ENCODE measurements at regions not wholly inside any gene's neighbourhood (a gene's known extent, or its start where the extent isn't known, plus 50 kb on each side); places are given as distances from the start of the nearest gene placed in this dataset.

- 79 to 87% methylated on average over 3 of the region's 3 CpGs for WGBS, 2 donors
- H3K4me1 ChIP-seq, result no peaks in the 10 kb centered on the region
- intact Hi-C loops (cut with DNase I), result no loop called here
- H3K36me3 ChIP-seq, result no peaks in the 10 kb centered on the region
- no peak for FAIRE-seq
- no peak for ATAC-seq
- H3K4me3 ChIP-seq, result no peak overlapping the region
- TF ChIP-seq CTCF (IDR thresholded peaks at IDR 0.05), result no peak
- no peaks in the 10 kb centered on the region for H3K27me3 ChIP-seq
- no peaks in the 10 kb centered on the region for H3K9me3 ChIP-seq
- H3K27ac ChIP-seq, result no peak overlapping the region
- DNase-seq, result no peak
These were observed 906.1 kb downstream of the CDH11 start for GRCh38 chr16:64215730-64216129.

- TF ChIP-seq CTCF (IDR thresholded peaks at IDR 0.05), result no peak
- Histone ChIP-seq H3K9me3 (no peaks in the 10 kb centered on the region), H3K27me3 (no peaks in the 10 kb centered on the region), H3K4me3 (no peak overlapping the region), H3K36me3 (no peaks in the 10 kb centered on the region), H3K27ac (no peak overlapping the region), H3K4me1 (no peaks in the 10 kb centered on the region)
- 73 to 80% methylated on average over 5 of the region's 5 CpGs for WGBS, 2 donors
- intact Hi-C loops (cut with DNase I), result no loop called here
- DNase-seq, result no peak
- ATAC-seq, result no peak
- no peak for FAIRE-seq
These were observed 910.5 kb downstream of the CDH11 start for GRCh38 chr16:64211331-64211730.

- Histone ChIP-seq H3K27me3 (no peaks in the 10 kb centered on the region), H3K27ac (no peak overlapping the region), H3K9me3 (no peaks in the 10 kb centered on the region), H3K4me1 (no peaks in the 10 kb centered on the region), H3K36me3 (no peaks in the 10 kb centered on the region), H3K4me3 (no peak overlapping the region)
- DNase-seq (no peak), FAIRE-seq (no peak), ATAC-seq (no peak)
- intact Hi-C loops (cut with DNase I), result no loop called here
- 55% methylated on average over 2 of the region's 2 CpGs for WGBS, 2 donors
- no peak for TF ChIP-seq CTCF (IDR thresholded peaks at IDR 0.05)
These were observed 915.0 kb downstream of the CDH11 start for GRCh38 chr16:64206862-64207261.

GRCh38 chr16:64203126-64203525, 918.7 kb downstream of the CDH11 start:
- no peak for TF ChIP-seq CTCF (IDR thresholded peaks at IDR 0.05)
- Histone ChIP-seq H3K36me3 (no peaks in the 10 kb centered on the region), H3K27me3 (no peaks in the 10 kb centered on the region), H3K9me3 (no peaks in the 10 kb centered on the region), H3K4me1 (no peaks in the 10 kb centered on the region), H3K27ac (no peak overlapping the region), H3K4me3 (no peak overlapping the region)
- DNase-seq (no peak), FAIRE-seq (no peak), ATAC-seq (no peak)
- 49 to 59% methylated on average over 4 of the region's 4 CpGs for WGBS, 2 donors
- intact Hi-C loops (cut with DNase I), result no loop called here

GRCh38 chr16:64202571-64202970, 919.3 kb downstream of the CDH11 start:
- H3K36me3 ChIP-seq, result no peaks in the 10 kb centered on the region
- H3K27ac ChIP-seq, result no peak overlapping the region
- FAIRE-seq (no peak), DNase-seq (no peak), ATAC-seq (no peak)
- no peak for TF ChIP-seq CTCF (IDR thresholded peaks at IDR 0.05)
- H3K27me3 ChIP-seq, result no peaks in the 10 kb centered on the region
- H3K4me1 ChIP-seq, result no peaks in the 10 kb centered on the region
- H3K9me3 ChIP-seq, result no peaks in the 10 kb centered on the region
- intact Hi-C loops (cut with DNase I), result no loop called here
- no peak overlapping the region for H3K4me3 ChIP-seq
- 42 to 54% methylated on average over 4 of the region's 4 CpGs for WGBS, 2 donors

Data from pancreas (tissue), 10 donors.